ENCODE measurements at regions not wholly inside any gene's neighbourhood (a gene's known extent, or its start where the extent isn't known, plus 50 kb on each side); places are given as distances from the start of the nearest gene placed in this dataset.

- Mint-ChIP-seq H3K27me3 (ENCODE audit: low read depth) (peaks cover 31% of the 10 kb centered on the region), H3K4me1 (peaks cover 11% of the 10 kb centered on the region), H3K36me3 (no peaks in the 10 kb centered on the region), H3K9me3 (no peaks in the 10 kb centered on the region), H3K27ac (no peak overlapping the region), H3K4me3 (no peak overlapping the region)
- TF ChIP-seq CTCF (IDR thresholded peaks at IDR 0.05; ENCODE audit: unreplicated experiment) = no peak
- DNase-seq (ENCODE audit: low spot score in 2 of 2, unreplicated experiment in 2 of 2) = no peak
Measured at GRCh38 chr20:1807394-1807793, 87.8 kb upstream of the SIRPA start.

GRCh38 chr20:1806456-1806855 lies 88.8 kb upstream of the SIRPA start:
- H3K4me1 Mint-ChIP-seq = peaks cover 15% of the 10 kb centered on the region
- no peak for DNase-seq (ENCODE audit: low spot score in 2 of 2, unreplicated experiment in 2 of 2)
- peaks cover 40% of the 10 kb centered on the region for H3K27me3 Mint-ChIP-seq (ENCODE audit: low read depth)
- no peaks in the 10 kb centered on the region for H3K9me3 Mint-ChIP-seq
- TF ChIP-seq CTCF (IDR thresholded peaks at IDR 0.05; ENCODE audit: unreplicated experiment) = no peak
- no peaks in the 10 kb centered on the region for H3K36me3 Mint-ChIP-seq
- H3K4me3 Mint-ChIP-seq = no peak overlapping the region
- no peak overlapping the region for H3K27ac Mint-ChIP-seq

GRCh38 chr20:1805816-1806215 lies 89.4 kb upstream of the SIRPA start:
- Mint-ChIP-seq H3K27me3 (ENCODE audit: low read depth) (peaks cover 44% of the 10 kb centered on the region), H3K36me3 (no peaks in the 10 kb centered on the region), H3K4me3 (no peak overlapping the region), H3K9me3 (no peaks in the 10 kb centered on the region), H3K27ac (no peak overlapping the region), H3K4me1 (peaks cover 9% of the 10 kb centered on the region)
- DNase-seq (ENCODE audit: low spot score in 2 of 2, unreplicated experiment in 2 of 2) = no peak
- no peak for TF ChIP-seq CTCF (IDR thresholded peaks at IDR 0.05; ENCODE audit: unreplicated experiment)

- Mint-ChIP-seq H3K4me3 (no peak overlapping the region), H3K27ac (no peak overlapping the region), H3K4me1 (peaks cover 9% of the 10 kb centered on the region), H3K36me3 (no peaks in the 10 kb centered on the region), H3K27me3 (ENCODE audit: low read depth) (peaks cover 49% of the 10 kb centered on the region), H3K9me3 (no peaks in the 10 kb centered on the region)
- DNase-seq (ENCODE audit: low spot score in 2 of 2, unreplicated experiment in 2 of 2) = no peak
- TF ChIP-seq CTCF (IDR thresholded peaks at IDR 0.05; ENCODE audit: unreplicated experiment) = no peak
Measured at GRCh38 chr20:1805161-1805581, 90.0 kb upstream of the SIRPA start.

GRCh38 chr20:1804554-1804956 lies 90.7 kb upstream of the SIRPA start:
- Mint-ChIP-seq H3K9me3 (no peaks in the 10 kb centered on the region), H3K4me3 (no peak overlapping the region), H3K36me3 (no peaks in the 10 kb centered on the region), H3K27me3 (ENCODE audit: low read depth) (peaks cover 55% of the 10 kb centered on the region), H3K4me1 (peaks cover 9% of the 10 kb centered on the region), H3K27ac (no peak overlapping the region)
- no peak for TF ChIP-seq CTCF (IDR thresholded peaks at IDR 0.05; ENCODE audit: unreplicated experiment)
- no peak for DNase-seq (ENCODE audit: low spot score in 2 of 2, unreplicated experiment in 2 of 2)

GRCh38 chr20:1803932-1804501 lies 91.2 kb upstream of the SIRPA start:
- Mint-ChIP-seq H3K9me3 (no peaks in the 10 kb centered on the region), H3K27me3 (ENCODE audit: low read depth) (peaks cover 58% of the 10 kb centered on the region), H3K4me1 (peaks cover 9% of the 10 kb centered on the region)

More at GRCh38 chr20:1803932-1804501, 91.2 kb upstream of the SIRPA start:
- no peak for TF ChIP-seq CTCF (IDR thresholded peaks at IDR 0.05; ENCODE audit: unreplicated experiment)
- Mint-ChIP-seq H3K27ac (no peak overlapping the region), H3K36me3 (no peaks in the 10 kb centered on the region), H3K4me3 (peak overlapping the region; percentile 64)
- no peak for DNase-seq (ENCODE audit: low spot score in 2 of 2, unreplicated experiment in 2 of 2)

Data from mesothelial cell of epicardium (in vitro differentiated cells).